IPS DF 19.7 (cell line): ENCODE measurements at regions not wholly inside any gene's neighbourhood (a gene's known extent, or its start where the extent isn't known, plus 50 kb on each side); places are given as distances from the start of the nearest gene placed in this dataset.

Experiments used
- DNase-seq: peaks from one replicate; pipeline ENCODE4 v3.0.0-alpha.2; 2013; ENCODE audit warnings: low read depth, low spot score

GRCh38 chr2:224325941-224326340, 76.0 kb downstream of the FAM124B start:
- DNase-seq = no peak

- no peak for DNase-seq
Measured at GRCh38 chr2:224324604-224325003, 77.3 kb downstream of the FAM124B start.

GRCh38 chr2:224320660-224321059, 81.2 kb downstream of the FAM124B start:
- no peak for DNase-seq

- DNase-seq = no peak
Measured at GRCh38 chr2:224319750-224320149, 82.2 kb downstream of the FAM124B start.

GRCh38 chr2:224312741-224313140, 89.2 kb downstream of the FAM124B start:
- DNase-seq = no peak

GRCh38 chr2:224310943-224311625, 90.8 kb downstream of the FAM124B start:
- DNase-seq = no peak

- no peak for DNase-seq
Measured at GRCh38 chr2:224309176-224309575, 92.7 kb downstream of the FAM124B start.

- no peak for DNase-seq
Measured at GRCh38 chr2:224308272-224308911, 93.5 kb downstream of the FAM124B start.

- no peak for DNase-seq
Measured at GRCh38 chr2:224302952-224303351, 99.0 kb downstream of the FAM124B start.

GRCh38 chr2:224293976-224294375, 107.9 kb downstream of the FAM124B start:
- DNase-seq = no peak

- DNase-seq = no peak
Measured at GRCh38 chr2:224287531-224287930, 114.4 kb downstream of the FAM124B start.

- DNase-seq = no peak
Measured at GRCh38 chr2:224286923-224287322, 115.0 kb downstream of the FAM124B start.

GRCh38 chr2:224284134-224284946, 117.6 kb downstream of the FAM124B start:
- peak; percentile 20 for DNase-seq

GRCh38 chr2:224283466-224283965, 118.4 kb downstream of the FAM124B start:
- DNase-seq = no peak

- no peak for DNase-seq
Measured at GRCh38 chr2:224281374-224281773, 120.5 kb downstream of the FAM124B start.

- DNase-seq = no peak
Measured at GRCh38 chr2:224278531-224278930, 123.4 kb downstream of the FAM124B start.

GRCh38 chr2:224276251-224276650, 125.7 kb downstream of the FAM124B start:
- no peak for DNase-seq

- no peak for DNase-seq
Measured at GRCh38 chr2:224272237-224272910, 129.5 kb downstream of the FAM124B start.

GRCh38 chr2:224271617-224272236, 130.2 kb downstream of the FAM124B start:
- no peak for DNase-seq

- no peak for DNase-seq
Measured at GRCh38 chr2:224268441-224268840, 133.5 kb downstream of the FAM124B start.

GRCh38 chr2:224264259-224264658, 137.6 kb downstream of the FAM124B start:
- no peak for DNase-seq
